WERI-Rb-1 (cell line): ENCODE measurements at regions not wholly inside any gene's neighbourhood (a gene's known extent, or its start where the extent isn't known, plus 50 kb on each side); places are given as distances from the start of the nearest gene placed in this dataset.

Source experiments
- DNase-seq: peaks from one replicate; pipeline ENCODE4 v3.0.0-alpha.2; 2020
- H3K27ac ChIP-seq: fragments of 250-450 bp; sonication (Bioruptor Pico); 2 replicates; pipeline ENCODE4 v1.5.1; 2020; ENCODE audit warnings: mild to moderate bottlenecking, moderate library complexity
- H3K27me3 ChIP-seq: fragments of 250-450 bp; sonication (Bioruptor Pico); 2 replicates; pipeline ENCODE4 v1.5.1; 2021; ENCODE audit warnings: mild to moderate bottlenecking, low read depth, moderate library complexity; ENCODE audit not compliant: insufficient read depth, severe bottlenecking
- H3K36me3 ChIP-seq: fragments of 250-450 bp; sonication (Bioruptor Pico); 2 replicates; pipeline ENCODE4 v1.5.1; 2020; ENCODE audit warnings: mild to moderate bottlenecking, moderate library complexity
- H3K4me3 ChIP-seq: 2 replicates; pipeline ENCODE4 v1.5.1; 2011; ENCODE audit warnings: low read depth, mild to moderate bottlenecking, control low read depth, low read length
- H3K9me3 ChIP-seq: fragments of 250-450 bp; sonication (Bioruptor Pico); 2 replicates; pipeline ENCODE4 v1.5.1; 2021; ENCODE audit warnings: mild to moderate bottlenecking, moderate library complexity; ENCODE audit not compliant: severe bottlenecking
- CTCF ChIP-seq: IDR thresholded peaks from 2 replicates; pipeline ENCODE4 v1.5.1; 2011; ENCODE audit warnings: low read depth, mild to moderate bottlenecking, control low read depth, inconsistent platforms, low read length

GRCh38 chr14:87087881-87088280 is 905.1 kb downstream of the GALC start:
- TF ChIP-seq CTCF: no peak
- Histone ChIP-seq H3K9me3 (no peaks in the 10 kb centered on the region), H3K36me3 (no peaks in the 10 kb centered on the region), H3K27me3 (no peaks in the 10 kb centered on the region), H3K27ac (no peak overlapping the region), H3K4me3 (no peak overlapping the region)
- DNase-seq: no peak

- Histone ChIP-seq H3K27ac (no peak overlapping the region), H3K36me3 (no peaks in the 10 kb centered on the region), H3K27me3 (no peaks in the 10 kb centered on the region), H3K4me3 (no peak overlapping the region), H3K9me3 (no peaks in the 10 kb centered on the region)
- TF ChIP-seq CTCF: no peak
- no peak for DNase-seq
Observed at GRCh38 chr14:87084908-87085307, 908.1 kb downstream of the GALC start.

GRCh38 chr14:87082917-87083316 is 910.1 kb downstream of the GALC start:
- Histone ChIP-seq H3K27me3 (no peaks in the 10 kb centered on the region), H3K36me3 (no peaks in the 10 kb centered on the region), H3K9me3 (no peaks in the 10 kb centered on the region), H3K4me3 (no peak overlapping the region), H3K27ac (no peak overlapping the region)
- DNase-seq: no peak
- TF ChIP-seq CTCF: no peak

- Histone ChIP-seq H3K36me3 (no peaks in the 10 kb centered on the region), H3K4me3 (no peak overlapping the region), H3K27me3 (no peaks in the 10 kb centered on the region), H3K9me3 (no peaks in the 10 kb centered on the region), H3K27ac (no peak overlapping the region)
- TF ChIP-seq CTCF: no peak
- no peak for DNase-seq
Observed at GRCh38 chr14:87081004-87081403, 912.0 kb downstream of the GALC start.

- H3K27ac ChIP-seq: no peak overlapping the region
- no peak overlapping the region for H3K4me3 ChIP-seq
- H3K9me3 ChIP-seq: no peaks in the 10 kb centered on the region
- no peak for TF ChIP-seq CTCF
- H3K36me3 ChIP-seq: no peaks in the 10 kb centered on the region
- no peak for DNase-seq
- H3K27me3 ChIP-seq: no peaks in the 10 kb centered on the region
Observed at GRCh38 chr14:87080146-87080545, 912.8 kb downstream of the GALC start.

GRCh38 chr14:87079416-87079815 is 913.6 kb downstream of the GALC start:
- Histone ChIP-seq H3K9me3 (no peaks in the 10 kb centered on the region), H3K36me3 (no peaks in the 10 kb centered on the region), H3K27ac (no peak overlapping the region), H3K27me3 (no peaks in the 10 kb centered on the region), H3K4me3 (no peak overlapping the region)
- TF ChIP-seq CTCF: no peak
- DNase-seq: no peak
